NCI-H1092 treated with DMSO at 0.1 percent for 48 hours (cell line): ENCODE measurements at regions not wholly inside any gene's neighbourhood (a gene's known extent, or its start where the extent isn't known, plus 50 kb on each side); places are given as distances from the start of the nearest gene placed in this dataset.

Source experiments
- DNase-seq: peaks from one replicate; lab custom pipeline; 2025; lab: John Stamatoyannopoulos, UW

DNA sequence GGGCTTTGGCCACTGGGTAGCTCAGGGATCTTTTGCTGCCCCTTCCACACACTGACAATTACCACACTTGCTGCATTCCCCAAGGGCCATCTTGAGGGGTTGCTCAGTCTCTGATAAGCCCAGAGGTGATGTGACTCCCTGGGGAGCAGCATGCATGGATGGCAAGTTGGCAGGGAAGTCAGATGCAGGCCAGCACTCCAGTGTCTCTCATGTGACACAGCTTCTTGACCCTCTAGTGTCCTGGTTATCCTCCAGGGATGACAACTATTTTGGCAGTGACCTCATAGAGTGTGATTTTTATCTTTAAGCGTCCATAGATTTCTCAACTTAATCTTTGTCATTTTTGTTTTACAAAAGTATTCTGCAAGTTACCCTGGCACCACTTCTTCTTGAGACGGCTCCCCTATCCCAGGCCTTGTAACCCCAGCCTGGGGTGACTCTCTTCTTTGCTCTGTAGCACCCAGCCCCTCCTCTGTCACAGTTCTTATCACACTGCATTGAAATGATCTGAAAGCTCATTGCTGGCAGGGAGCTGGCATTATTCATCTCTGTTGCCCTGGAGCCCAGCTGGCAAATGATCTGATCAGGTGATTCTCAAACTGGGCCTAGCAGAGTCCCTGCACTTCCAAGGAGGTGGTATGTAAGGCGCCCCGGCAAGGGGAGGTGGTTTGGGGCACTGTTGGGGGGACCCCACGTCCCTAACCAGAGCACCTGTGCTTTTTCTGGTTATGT is 72.6 kb downstream of the TENT5C start:
- no peak for DNase-seq

DNA sequence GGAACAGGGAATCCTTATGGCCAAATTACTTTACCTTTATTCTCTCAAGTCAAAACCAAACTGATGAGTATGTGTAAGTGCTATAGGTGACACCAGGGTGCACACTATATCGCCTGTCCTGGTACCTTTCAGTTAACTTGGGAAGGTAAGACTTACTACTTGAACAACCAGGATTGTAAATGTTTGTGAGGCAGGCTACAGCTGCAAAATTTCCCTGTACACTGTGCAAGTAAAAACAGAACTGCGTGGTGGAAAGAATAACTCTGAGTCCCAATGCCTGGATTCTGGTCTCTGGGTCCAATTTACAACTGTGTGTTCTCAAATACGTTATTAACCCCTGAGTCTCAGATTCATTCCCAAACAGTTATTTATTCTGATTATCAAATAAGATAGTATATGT is 73.5 kb downstream of the TENT5C start:
- no peak for DNase-seq

DNA sequence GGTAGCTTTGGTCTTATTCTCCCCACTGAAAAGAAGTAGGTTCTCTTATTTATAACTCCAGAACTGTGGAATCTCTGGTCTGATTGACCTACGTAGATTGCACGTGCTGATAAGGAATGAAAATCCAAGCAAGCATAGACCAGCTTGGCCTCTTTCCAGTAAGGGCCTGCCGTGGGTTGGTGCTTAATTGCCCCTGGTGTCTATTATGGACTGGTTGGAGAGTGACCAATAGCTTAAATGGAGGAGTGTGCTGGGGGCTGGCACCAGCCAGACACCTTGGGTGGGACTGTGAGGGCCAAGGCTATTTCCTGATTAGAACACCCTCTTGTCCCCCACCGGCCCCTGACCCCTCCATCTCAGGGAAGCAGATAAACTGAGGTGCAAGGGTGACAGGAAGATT is 74.0 kb downstream of the TENT5C start:
- DNase-seq, result no peak

DNA sequence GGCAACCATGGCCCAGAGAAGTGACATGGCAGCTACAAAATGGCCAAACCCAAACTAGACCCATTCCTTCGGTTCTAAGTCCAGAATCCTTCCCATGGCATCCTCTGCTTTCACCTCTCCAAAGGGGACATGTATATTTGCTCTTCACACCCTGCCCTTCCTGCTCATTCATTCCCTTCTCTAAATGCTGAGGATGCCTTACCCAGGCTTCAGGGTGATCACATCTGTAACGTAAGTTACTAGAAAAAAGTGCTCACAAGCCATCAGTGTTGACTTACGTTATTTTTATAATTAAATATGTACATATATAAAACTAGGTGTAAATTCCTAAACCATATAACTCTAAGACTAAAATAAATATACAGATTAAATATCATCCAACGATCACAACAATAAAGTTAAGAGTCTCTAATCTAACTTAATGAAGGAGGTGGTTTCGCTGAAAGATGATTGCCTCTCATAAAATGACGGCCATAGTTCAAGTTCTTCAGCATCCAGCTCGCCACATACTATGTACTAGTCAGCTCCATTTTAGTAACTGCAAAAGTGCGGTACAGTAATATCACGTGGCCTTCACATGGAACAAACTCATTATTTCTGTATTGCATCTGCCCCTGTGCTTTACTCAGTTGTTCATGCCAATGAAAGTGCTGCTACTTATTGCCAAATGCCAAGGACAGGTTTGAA is 74.6 kb downstream of the TENT5C start:
- no peak for DNase-seq

DNA sequence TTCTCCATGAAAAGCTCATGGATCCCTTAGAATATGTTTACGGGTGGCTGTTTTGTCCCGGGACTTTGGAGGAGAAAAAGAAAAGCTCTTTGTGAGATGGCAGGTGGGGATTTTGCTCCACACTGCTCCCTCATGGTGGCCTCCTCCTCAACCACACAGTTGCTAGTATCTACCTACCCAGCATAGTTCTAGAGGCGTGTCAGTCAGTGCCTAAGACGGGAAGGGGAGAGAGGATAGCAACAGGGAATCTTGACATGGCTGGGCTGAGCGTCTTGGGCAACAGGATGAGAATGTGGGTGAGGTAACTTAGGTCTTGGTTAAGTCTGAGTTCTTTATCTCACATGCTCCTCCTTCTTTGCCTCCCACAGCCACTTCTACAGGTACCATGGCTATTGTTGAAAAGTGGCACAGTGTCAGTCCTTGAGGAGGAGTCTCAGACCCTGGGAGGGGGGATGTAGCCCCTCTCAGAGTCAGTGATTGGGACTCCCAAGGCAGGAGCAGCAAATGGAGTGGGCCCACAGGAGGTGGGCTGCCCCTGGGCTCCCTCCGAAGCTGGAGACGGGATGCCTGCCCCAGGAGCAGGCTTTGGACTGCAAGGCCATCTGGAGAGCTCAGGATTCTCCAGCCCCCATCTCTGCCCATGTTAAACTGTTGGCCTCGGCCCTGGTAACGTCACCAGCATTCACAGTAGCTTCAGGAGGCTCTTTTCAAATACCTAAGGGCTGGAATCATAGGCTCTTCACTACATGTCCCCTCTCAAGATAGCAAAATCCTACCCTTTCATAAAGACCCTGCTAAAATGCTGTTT is 75.4 kb downstream of the TENT5C start:
- DNase-seq, result no peak

DNA sequence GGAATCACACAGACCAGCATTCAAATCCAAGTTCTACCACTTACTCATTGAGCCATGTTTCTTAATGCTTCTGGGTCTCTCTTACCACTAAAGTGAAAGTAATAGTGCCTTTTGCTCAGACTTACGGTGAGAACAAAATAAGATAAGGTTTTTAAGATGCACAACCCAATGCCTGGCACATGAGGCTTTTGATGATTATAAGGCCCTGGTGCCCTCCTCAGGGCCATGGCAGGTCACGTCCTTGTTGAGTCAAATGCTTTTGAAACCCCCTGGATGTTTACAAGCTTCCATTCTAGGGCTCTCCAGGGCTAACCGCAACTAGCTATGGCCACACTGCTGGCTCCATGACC is 76.0 kb downstream of the TENT5C start:
- DNase-seq, result no peak

DNA sequence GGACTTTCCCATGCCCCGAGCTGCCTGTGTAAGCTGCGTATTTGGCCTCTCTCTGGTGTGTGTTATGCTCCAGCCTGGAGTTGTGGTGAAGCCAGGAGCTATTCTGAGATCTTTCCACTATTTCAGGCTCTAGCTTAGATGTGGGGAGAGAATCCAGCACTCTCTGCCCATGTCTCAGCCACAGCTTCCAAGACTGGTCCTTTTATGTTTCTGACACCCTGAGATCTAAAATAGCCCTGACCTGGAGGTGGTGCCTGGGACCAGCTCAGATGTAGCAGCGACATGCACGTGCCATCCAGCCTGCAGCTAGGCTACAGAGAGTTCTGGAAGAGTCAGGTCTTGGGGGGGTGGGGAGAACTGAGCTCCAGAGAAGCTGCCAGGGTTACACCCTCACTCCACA is 76.5 kb downstream of the TENT5C start:
- no peak for DNase-seq

DNA sequence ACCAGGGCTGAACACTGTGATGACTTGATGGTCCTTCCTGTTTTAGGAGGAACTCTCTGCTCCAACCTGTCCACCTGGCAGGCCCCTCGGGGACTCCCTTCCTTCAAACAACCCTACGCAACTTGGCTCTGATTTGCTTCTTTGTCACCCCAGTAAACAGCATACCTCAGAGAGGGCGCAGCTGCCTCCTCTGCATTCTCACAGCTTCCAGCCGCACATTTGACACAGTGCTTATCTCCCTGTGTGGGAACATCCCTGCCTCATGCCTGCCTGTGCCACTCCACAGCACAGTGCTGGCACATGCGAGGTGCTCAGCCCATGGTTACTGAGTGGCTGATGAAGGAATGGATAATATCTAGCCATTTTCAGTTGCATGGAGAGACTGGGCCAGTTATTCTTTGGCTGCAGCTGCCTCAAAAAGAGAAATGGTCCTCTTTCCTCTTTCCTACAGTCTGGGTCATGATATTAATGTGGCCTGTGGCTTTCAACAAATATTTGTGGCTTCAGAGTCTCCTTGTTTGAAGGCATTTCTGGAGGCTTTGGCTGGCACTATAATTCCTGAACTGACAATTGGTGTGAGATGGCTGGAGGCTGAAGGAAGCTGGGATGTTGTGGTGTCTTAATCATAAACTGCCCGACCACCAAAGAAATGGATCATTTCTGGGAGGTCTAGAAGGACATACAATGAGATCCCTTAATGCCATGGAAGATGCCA is 77.9 kb downstream of the TENT5C start:
- no peak for DNase-seq

DNA sequence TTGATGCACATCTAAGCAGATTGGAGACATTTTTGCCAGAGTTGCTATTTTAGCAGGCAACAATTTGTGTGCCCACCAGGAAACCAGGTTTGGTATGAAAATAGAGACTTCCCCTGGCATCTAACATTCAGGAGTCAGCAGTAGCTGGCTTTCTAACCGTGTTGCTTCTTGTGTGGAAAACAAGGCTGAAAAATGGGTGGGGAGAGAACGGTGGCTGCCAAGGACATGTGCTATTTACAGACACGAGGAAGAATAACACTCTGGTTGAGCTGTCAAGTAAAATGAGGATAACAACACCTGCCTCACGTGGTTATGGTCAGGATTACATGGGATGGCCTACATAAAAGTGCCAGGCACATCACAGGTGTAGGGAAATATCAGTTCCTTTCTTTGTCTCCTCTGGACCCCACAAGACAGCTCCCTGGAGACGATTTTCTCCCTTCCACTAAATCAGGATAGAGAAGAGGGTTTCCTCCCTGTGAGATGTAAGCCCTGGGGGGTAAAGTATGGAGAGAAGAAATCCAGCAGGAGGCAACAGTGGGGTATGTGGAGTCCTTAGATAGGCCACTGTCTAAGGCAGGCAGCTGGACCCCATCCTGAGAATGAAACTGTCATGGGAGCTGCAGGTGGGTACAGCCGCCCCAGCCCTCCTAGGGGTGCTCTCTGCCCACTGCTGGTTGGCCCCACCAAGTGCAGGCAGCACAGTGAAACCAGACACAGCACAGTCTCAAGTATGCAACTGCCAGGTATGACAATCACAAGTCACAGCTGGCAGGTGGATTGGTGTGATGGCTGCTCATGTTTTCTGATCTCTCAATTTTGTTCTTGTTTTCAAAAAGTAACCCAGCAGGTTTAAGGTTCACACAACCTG is 80.3 kb downstream of the TENT5C start:
- DNase-seq, result no peak

DNA sequence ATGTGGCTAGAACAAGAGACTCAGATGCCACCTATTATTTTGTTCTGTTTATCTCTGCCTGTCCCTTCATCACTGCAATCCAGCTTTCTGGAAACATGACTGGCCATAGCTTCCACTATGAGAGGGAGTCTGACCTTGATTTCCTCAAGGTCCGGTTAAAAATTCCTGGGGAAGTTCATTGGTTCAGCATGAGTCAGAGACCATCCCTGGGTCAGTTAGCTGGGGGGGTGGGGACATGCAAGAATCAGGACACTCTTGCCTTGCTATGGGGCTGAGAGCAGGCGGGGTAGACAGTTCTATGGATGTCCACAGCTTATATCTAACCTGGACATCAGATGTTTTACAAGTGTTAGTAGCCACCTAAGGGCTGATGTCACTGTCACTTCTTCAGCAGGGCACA is 81.1 kb downstream of the TENT5C start:
- DNase-seq, result no peak

DNA sequence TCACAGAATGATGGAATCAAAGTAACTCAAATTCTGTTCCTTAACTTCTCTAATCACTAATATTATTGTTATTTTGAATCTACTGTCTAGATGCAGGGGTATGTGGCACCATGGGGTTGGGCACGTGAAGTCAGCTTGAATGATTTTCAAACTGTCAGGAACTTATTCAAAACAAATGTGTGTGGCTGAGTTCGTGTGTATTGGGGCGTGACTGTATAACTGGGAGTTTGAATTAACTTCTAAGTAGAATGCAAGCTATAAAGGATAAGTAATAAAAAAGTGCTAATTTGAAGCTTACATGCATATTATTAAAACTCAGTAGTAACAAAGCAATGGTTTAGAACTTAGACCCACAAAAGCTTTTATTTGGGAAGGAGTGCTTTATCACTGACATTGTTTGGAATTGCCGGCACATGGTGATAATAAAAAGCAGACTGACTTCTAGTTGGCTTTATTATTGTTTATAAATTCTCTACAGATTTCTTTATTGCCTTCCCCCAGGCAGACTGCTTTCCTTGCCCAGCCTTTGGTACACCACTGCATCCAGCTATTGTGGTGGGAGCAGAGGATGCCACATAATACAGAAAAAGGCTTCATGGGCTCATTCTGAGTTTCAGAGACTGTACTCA is 84.3 kb downstream of the TENT5C start:
- no peak for DNase-seq

DNA sequence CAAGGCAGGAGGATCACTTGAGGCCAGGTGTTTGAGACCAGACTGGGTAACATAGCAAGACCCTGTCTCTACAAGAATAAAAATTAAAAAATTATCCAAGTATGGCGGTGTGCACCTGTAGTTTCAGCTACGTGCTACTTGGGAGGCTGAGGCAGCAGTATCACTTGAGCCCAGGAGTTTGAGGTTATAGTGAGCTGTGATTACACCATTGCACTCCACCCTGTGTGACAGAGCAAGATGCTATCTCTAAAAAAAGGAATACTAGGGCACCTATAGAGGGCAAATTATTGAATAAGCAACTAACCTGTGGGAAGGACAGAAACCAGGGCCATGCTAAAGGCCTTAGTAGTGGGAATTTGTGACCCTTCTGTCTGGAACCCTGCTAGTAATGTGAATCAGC is 86.1 kb downstream of the TENT5C start:
- no peak for DNase-seq

DNA sequence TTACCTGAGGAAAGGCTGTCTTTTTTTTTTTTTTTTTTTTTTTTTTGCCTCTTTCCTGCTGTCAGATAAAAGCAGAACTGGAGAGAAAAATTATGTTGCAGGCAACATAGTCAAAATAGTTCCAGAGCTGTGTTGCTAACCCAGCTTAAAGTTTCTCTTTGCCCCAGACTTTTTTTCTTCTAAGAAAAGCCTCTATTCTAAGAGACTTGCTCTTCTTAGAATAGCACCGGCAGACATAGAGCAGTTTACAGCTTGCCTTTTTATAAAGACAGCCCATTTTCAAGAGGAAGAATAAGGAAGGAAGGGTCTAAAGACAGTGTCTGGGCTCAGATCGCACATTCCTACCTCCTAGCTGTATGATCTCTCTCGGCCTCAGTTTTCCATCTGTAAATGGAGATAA is 88.7 kb downstream of the TENT5C start:
- no peak for DNase-seq

DNA sequence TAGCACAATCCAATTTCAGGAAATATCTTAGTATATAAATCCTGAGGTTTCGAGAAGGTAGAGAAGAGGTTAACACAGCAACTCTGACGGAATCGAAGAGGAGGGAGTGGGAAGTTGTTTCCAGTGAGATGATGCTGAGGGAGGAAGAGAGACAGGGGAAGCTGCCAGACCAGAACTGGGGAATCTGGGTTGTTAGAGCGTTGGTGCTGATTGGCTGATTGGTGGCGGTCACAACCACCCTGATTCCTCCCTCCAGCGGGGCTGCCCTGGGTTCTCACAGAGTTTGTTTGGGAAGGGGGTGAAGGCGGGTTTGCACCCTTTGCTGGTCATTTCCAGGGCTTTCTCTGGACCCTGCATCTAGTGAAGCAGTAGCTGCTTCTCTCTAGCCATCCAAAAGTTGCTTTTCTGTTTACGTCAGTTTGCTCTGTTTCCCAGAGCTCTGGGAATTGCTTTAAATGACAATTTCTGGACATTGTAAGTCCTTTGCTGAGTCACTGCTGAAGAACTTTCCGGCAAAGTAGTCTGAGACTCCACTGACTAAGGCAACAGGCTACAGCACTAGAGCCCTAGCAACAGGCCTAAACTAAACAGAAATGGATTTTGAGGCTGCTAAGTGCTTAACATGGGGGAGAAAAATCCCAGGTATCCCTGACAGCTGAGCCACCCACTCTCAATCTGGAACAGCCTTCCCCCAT is 90.1 kb downstream of the TENT5C start:
- no peak for DNase-seq

DNA sequence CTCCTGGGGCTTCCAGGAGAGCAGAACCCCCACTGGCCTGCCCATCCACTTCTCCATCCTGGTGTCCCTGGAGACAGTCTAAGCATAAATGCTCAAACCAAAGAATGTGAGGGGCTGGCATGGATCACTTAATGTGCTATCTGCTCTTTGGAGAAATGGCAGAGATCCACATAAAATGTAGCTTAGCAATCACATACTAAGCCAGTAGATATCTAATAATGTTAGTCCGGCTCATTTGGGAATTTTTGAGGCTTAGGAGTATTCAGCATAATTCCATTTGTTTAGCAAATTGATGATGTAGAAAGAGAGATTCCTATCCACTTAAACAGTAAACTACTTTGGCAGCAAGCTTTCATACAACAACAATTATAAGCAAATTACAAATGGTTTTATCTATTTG is 90.7 kb downstream of the TENT5C start:
- DNase-seq, result no peak

DNA sequence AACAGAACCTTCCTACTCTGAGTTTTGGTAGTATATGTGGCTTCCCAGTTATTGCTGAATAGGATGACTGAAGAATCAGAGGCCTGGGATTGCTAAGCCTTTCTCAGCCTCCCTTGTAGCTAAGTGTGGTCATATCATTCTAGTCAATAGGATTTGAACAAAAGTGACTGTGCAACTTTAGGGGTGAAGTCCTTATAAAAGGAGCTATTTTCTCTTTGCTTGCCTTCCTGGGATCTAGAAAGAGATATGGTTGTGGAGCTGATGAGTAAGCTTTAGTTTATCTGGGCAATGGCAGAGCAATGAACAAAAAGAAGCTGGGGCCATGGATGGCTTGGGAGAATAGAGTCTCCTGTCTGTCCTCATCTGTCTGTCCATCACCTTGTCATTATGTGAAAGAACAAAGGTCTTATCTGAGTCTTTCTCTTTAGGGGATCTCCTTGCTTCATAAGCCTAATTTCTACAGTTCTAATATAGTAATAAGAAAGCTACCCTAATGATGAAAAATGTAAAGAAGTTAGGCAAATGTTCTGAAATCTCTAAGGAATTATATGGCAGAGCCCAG is 91.5 kb downstream of the TENT5C start:
- DNase-seq, result no peak

DNA sequence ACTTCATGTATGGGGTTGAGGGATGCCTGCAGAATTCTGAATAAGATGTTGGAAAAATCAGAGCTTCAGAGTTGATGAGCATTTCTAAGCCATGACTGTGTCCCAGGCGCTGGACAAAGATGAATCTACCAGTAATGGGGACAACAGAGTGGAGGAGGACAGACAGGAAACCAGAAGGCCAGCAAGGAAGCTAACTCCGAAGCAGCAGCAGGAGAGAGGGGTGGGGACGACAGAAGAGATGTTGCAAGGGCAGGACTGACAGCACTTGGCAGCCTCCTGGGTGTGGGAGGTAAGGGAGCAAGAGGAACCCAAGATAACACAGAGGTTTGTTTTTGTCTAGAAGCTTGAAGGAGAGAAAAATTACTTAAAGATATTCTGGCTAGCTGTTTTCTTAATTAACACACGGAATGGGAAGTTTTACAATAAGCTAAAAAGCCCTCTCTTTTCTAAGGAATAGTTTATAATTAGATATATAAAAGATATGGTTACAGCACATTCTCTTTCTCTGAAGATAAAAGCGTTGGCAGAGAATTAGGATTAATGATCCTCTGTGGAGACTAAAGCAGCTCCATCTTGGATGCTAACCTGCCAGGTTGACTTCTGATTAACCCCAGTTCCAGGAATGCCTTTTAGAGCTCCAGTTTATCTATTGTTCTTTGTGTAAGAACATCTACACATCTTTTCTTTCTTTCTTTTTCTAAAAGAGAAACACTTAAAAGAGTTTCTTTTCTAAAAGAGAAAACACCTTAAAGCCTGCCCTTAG is 92.7 kb downstream of the TENT5C start:
- DNase-seq, result no peak

DNA sequence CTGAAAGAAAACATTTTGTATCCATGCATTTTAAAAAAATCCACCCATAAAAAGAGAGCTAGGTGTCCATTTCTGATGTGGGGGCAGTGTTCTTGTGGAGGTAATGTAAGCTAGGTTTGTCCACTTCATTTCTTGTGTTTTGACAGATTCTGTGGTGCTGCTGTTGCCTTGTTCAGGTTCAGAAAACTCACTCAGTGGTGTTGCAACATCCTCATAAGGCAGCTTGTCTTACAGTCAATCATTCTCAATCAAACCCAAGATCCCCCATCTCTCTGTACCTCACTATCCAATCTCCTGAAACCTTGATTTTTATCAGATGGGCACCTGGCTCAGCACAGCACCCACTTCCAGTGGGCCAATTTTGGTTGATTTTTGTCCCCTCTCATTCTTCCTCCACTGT is 94.1 kb downstream of the TENT5C start:
- DNase-seq, result no peak

DNA sequence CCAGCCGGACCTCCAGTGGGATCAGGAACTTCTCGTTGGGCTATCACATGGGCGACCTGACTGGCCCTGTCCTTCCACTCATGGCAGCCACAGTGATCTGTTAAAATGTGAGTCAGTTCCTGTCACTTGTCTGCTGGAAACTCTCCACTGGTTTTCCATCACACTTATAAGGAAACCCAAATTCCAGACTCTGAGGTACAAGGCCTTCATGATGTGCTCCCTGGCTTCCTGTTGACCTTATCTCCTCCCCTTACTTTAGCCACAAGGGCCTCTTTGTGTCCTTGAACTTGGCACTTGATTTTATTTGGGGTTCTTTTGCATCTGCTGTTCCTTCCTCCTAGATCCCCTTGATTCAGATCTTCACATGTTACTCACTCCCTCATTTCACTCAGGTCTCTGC is 96.8 kb downstream of the TENT5C start:
- DNase-seq, result no peak
